ENCODE measurements at regions not wholly inside any gene's neighbourhood (a gene's known extent, or its start where the extent isn't known, plus 50 kb on each side); places are given as distances from the start of the nearest gene placed in this dataset.

GRCh38 chr6:115796061-115796460 lies 264.6 kb downstream of the FRK start (continued):
- TF ChIP-seq PRDM10 (CRISPR knock-in tag; IDR thresholded peaks at IDR 0.05; ENCODE audit: low read depth) (no peak), ZC3H4 (CRISPR knock-in tag; IDR thresholded peaks at IDR 0.05; ENCODE audit: borderline replicate concordance) (no peak), AHR (CRISPR knock-in tag; IDR thresholded peaks at IDR 0.05) (no peak), SP140L (CRISPR knock-in tag; IDR thresholded peaks at IDR 0.05; ENCODE audit: borderline replicate concordance) (no peak), ZKSCAN1 (IDR thresholded peaks at IDR 0.05; ENCODE audit: low read length) (no peak), ISL2 (CRISPR knock-in tag; IDR thresholded peaks at IDR 0.05) (no peak)
- TF ChIP-seq, protein P1, sequence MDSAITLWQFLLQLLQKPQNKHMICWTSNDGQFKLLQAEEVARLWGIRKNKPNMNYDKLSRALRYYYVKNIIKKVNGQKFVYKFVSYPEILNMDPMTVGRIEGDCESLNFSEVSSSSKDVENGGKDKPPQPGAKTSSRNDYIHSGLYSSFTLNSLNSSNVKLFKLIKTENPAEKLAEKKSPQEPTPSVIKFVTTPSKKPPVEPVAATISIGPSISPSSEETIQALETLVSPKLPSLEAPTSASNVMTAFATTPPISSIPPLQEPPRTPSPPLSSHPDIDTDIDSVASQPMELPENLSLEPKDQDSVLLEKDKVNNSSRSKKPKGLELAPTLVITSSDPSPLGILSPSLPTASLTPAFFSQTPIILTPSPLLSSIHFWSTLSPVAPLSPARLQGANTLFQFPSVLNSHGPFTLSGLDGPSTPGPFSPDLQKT (CRISPR knock-in tag; IDR thresholded peaks at IDR 0.05; ENCODE audit: borderline replicate concordance): no peak

- FAIRE-seq (no peak), DNase-seq (ENCODE audit: low spot score) (no peak), ATAC-seq (no peak)
- no peak overlapping the region for H3K27ac ChIP-seq (ENCODE audit: extremely low read length, insufficient read depth, low read length)
- no peaks in the 10 kb centered on the region for H3K9me3 ChIP-seq (ENCODE audit: low read length)
- H2AFZ ChIP-seq (ENCODE audit: low read length): no peak overlapping the region
- no peaks in the 10 kb centered on the region for H4K20me1 ChIP-seq (ENCODE audit: insufficient read depth, low read length)
- ChIA-PET CTCF (ENCODE audit: low intra/inter-chr PET ratio, low total read pairs) (no interaction called here), POLR2A (no interaction called here)
- H3K36me3 ChIP-seq (replicated peaks in 1 of 2; ENCODE audit: control insufficient read depth in 1 of 2, insufficient read depth in 2 of 2, low read length in 2 of 2): no peaks in the 10 kb centered on the region
- no peaks in the 10 kb centered on the region for H3K79me2 ChIP-seq (ENCODE audit: insufficient read depth, low read length)
- no peak overlapping the region for H3K9ac ChIP-seq (ENCODE audit: insufficient read depth, low read depth, low read length)
- H3K4me2 ChIP-seq (ENCODE audit: low read depth, low read length): no peak overlapping the region
- TF ChIP-seq ZBED4 (CRISPR knock-in tag; IDR thresholded peaks at IDR 0.05; ENCODE audit: borderline replicate concordance): no peak
- TF ChIP-seq SCMH1 (CRISPR knock-in tag; IDR thresholded peaks at IDR 0.05; ENCODE audit: borderline replicate concordance): no peak
- TF ChIP-seq ONECUT2 (CRISPR knock-in tag; IDR thresholded peaks at IDR 0.05): no peak
- no peak for TF ChIP-seq MEIS2 (CRISPR knock-in tag; IDR thresholded peaks at IDR 0.05)
- TF ChIP-seq ZNF720 (CRISPR knock-in tag; IDR thresholded peaks at IDR 0.05): no peak
- no peak for TF ChIP-seq RORA (CRISPR knock-in tag; IDR thresholded peaks at IDR 0.05)
- TF ChIP-seq GLMP (CRISPR knock-in tag; IDR thresholded peaks at IDR 0.05; ENCODE audit: borderline replicate concordance): no peak
- H3K4me1 ChIP-seq (ENCODE audit: insufficient read depth, low read length): no peaks in the 10 kb centered on the region
- in situ Hi-C loops (cut with HindIII; ENCODE audit: extremely low pct_ligation_motif_present, low pct_unique_long_range_greater_than_20kb): no loop called here
- no TSS peak for BruUV-seq (replicated peaks)
- H3K27me3 ChIP-seq (ENCODE audit: control insufficient read depth in 1 of 2, insufficient read depth in 2 of 2, low read length in 2 of 2): no peaks in the 10 kb centered on the region; a peak in 1 of 5 replicates
- intact Hi-C loops (cut with micrococcal nuclease; ENCODE audit: unreplicated experiment): no loop called here
- 6% methylated on average over 3 of the region's 3 CpGs for WGBS (ENCODE audit: low lambda C conversion rate)
- H3K4me3 ChIP-seq (replicated peaks in 1 of 3; ENCODE audit: insufficient read depth in 1 of 3, low read depth in 2 of 3, low read length in 3 of 3): no peak overlapping the region
These were observed 277.2 kb downstream of the FRK start for GRCh38 chr6:115783402-115784061.

Measured in HepG2 (cell line).